ENCODE measurements at regions not wholly inside any gene's neighbourhood (a gene's known extent, or its start where the extent isn't known, plus 50 kb on each side); places are given as distances from the start of the nearest gene placed in this dataset.

DNA sequence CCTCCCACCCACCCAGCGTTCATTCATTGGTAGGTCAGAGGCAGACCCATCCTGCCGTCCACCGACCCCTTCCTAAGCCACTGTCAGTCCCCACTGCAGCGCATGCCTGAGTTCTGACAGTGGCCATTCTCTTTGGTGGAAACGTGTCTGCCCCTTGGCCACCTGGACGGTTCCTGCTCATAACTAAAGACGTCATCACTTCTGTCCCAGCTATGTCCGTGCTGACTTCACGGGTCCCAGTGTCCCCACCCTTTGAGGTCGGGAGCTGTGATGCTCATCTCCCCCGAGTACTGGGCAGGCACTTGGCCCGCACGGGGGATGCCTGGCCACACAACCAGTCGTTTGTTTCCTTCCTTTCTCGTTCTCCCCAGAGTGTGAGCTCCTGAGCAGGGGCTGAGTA lies 267.1 kb downstream of the C16orf95 start (continued):
- TF ChIP-seq, protein P1, sequence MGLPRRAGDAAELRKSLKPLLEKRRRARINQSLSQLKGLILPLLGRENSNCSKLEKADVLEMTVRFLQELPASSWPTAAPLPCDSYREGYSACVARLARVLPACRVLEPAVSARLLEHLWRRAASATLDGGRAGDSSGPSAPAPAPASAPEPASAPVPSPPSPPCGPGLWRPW (IDR thresholded peaks at IDR 0.05), result no peak
- TF ChIP-seq ZFP36 (IDR thresholded peaks at IDR 0.05; ENCODE audit: borderline replicate concordance, partially characterized antibody) (no peak), KDM5A (IDR thresholded peaks at IDR 0.05) (no peak), RNF2 (IDR thresholded peaks at IDR 0.05; ENCODE audit: borderline replicate concordance, low read depth) (no peak), RFX5 (IDR thresholded peaks at IDR 0.05) (no peak), POLR2A (IDR thresholded peaks at IDR 0.05; ENCODE audit: low read length) (no peak), HOXA7 (CRISPR knock-in tag; IDR thresholded peaks at IDR 0.05) (no peak)

DNA sequence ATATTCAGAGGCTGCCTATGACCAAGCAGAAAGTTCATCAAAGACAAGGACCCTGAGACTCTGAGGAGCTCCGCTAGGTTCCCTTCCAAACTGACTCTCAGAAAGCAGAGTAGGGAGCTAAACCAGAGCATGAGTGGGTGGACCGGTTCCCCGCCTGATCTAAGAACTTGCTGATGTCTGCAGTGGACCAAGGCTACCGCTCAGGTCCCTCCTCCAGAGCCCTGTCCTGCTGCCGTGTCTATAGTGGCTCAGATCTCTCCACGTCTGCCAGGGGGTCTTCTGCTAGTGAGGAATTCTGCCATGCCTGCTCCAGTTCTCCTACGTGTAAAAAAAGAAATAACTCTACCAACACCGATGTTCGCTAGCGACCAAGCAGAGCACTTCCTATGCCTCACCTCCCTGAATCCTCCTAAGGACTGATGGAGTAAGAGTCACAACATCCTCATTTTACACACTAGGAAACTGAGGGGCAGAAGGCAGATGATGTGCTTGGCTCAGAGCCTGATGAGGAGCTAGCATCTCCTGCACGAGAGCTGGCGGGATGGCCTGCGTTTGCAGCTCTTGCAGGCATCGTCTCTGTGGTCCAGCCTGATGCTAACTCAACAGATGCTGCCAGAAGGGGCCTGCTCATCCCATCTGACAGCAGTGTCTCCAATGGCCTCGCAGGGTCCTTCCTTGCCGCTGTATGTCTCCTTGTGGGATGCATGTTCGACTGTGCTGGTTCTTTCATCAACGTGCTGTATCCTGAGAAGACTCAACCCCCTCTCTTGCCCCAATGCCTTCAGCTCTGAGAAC lies 265.5 kb downstream of the C16orf95 start:
- WGBS (ENCODE audit: missing lambda C conversion rate), result 72% methylated on average over 17 of the region's 18 CpGs
- CTCF ChIA-PET, result interaction anchor here (1.0 to 10.3 kb wide), 6 partner anchors 8 to 488 kb away, joined by 3 to 82 read pairs (median 5); no protein-coding TSS in a partner anchor
- H3K4me3 ChIP-seq, result no peak overlapping the region
- no peak for DNase-seq (ENCODE audit: low read depth in 1 of 2, low spot score in 1 of 2)
- POLR2A ChIA-PET, result no interaction called here
- ATAC-seq, result no peak
- no peak for TF ChIP-seq HOXA7 (CRISPR knock-in tag; IDR thresholded peaks at IDR 0.05)
- TF ChIP-seq RARB (CRISPR knock-in tag; IDR thresholded peaks at IDR 0.05), result no peak
- TF ChIP-seq, protein P2, sequence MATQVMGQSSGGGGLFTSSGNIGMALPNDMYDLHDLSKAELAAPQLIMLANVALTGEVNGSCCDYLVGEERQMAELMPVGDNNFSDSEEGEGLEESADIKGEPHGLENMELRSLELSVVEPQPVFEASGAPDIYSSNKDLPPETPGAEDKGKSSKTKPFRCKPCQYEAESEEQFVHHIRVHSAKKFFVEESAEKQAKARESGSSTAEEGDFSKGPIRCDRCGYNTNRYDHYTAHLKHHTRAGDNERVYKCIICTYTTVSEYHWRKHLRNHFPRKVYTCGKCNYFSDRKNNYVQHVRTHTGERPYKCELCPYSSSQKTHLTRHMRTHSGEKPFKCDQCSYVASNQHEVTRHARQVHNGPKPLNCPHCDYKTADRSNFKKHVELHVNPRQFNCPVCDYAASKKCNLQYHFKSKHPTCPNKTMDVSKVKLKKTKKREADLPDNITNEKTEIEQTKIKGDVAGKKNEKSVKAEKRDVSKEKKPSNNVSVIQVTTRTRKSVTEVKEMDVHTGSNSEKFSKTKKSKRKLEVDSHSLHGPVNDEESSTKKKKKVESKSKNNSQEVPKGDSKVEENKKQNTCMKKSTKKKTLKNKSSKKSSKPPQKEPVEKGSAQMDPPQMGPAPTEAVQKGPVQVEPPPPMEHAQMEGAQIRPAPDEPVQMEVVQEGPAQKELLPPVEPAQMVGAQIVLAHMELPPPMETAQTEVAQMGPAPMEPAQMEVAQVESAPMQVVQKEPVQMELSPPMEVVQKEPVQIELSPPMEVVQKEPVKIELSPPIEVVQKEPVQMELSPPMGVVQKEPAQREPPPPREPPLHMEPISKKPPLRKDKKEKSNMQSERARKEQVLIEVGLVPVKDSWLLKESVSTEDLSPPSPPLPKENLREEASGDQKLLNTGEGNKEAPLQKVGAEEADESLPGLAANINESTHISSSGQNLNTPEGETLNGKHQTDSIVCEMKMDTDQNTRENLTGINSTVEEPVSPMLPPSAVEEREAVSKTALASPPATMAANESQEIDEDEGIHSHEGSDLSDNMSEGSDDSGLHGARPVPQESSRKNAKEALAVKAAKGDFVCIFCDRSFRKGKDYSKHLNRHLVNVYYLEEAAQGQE (IDR thresholded peaks at IDR 0.05), result no peak
- no peak for TF ChIP-seq MAZ (IDR thresholded peaks at IDR 0.05; ENCODE audit: borderline replicate concordance, low read depth, low read length)
- no peak for TF ChIP-seq FOSB (CRISPR knock-in tag; IDR thresholded peaks at IDR 0.05)
- no peak for TF ChIP-seq POLR2A (IDR thresholded peaks at IDR 0.05; ENCODE audit: low read length)
- TF ChIP-seq CHD2 (IDR thresholded peaks at IDR 0.05; ENCODE audit: low read length, partially characterized antibody), result no peak
- TF ChIP-seq, protein P1 (IDR thresholded peaks at IDR 0.05), result no peak
- TF ChIP-seq, protein P3, sequence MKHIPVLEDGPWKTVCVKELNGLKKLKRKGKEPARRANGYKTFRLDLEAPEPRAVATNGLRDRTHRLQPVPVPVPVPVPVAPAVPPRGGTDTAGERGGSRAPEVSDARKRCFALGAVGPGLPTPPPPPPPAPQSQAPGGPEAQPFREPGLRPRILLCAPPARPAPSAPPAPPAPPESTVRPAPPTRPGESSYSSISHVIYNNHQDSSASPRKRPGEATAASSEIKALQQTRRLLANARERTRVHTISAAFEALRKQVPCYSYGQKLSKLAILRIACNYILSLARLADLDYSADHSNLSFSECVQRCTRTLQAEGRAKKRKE (CRISPR knock-in tag; IDR thresholded peaks at IDR 0.05; ENCODE audit: low read depth), result no peak
- no peak for TF ChIP-seq MYC (IDR thresholded peaks at IDR 0.05; ENCODE audit: borderline replicate concordance, low read length)
- TF ChIP-seq, protein P4, sequence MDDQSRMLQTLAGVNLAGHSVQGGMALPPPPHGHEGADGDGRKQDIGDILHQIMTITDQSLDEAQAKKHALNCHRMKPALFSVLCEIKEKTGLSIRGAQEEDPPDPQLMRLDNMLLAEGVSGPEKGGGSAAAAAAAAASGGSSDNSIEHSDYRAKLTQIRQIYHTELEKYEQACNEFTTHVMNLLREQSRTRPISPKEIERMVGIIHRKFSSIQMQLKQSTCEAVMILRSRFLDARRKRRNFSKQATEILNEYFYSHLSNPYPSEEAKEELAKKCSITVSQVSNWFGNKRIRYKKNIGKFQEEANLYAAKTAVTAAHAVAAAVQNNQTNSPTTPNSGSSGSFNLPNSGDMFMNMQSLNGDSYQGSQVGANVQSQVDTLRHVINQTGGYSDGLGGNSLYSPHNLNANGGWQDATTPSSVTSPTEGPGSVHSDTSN (IDR thresholded peaks at IDR 0.05), result no peak
- peaks cover 6% of the 10 kb centered on the region; the same call in 1 of the 3 replicates for H3K9me3 ChIP-seq
- no peak for FAIRE-seq
- H3K27ac ChIP-seq, result no peak overlapping the region
- no peak overlapping the region for H3K4me2 ChIP-seq
- H3K4me1 ChIP-seq, result no peaks in the 10 kb centered on the region

DNA sequence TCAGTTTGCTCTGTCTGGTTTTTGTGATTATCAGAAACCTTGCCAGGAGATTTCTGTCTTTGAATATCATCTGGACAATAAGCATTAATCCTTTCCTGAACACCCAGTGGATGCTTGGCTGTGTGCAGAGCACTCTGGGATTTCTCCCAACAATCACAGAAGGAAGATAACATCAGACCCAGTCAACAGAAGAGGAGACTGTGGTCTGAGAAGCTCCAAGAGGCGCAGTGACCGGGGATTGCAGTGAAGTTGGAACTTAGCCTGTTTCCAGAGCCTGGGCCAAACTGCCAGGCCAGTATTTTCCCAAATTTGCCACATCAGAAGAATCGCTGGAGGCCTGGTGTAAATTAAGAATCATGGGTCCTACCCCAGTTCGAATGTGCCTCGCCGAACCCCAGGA lies 264.7 kb downstream of the C16orf95 start:
- peaks cover 6% of the 10 kb centered on the region; the same call in 1 of the 3 replicates for H3K9me3 ChIP-seq
- 75% methylated on average over 6 of the region's 6 CpGs for WGBS (ENCODE audit: missing lambda C conversion rate)
- DNase-seq (ENCODE audit: low read depth in 1 of 2, low spot score in 1 of 2) (no peak), FAIRE-seq (no peak), ATAC-seq (no peak)
- H3K27ac ChIP-seq, result no peak overlapping the region
- ChIA-PET POLR2A (no interaction called here), CTCF (interaction anchor here (1.0 to 10.3 kb wide), 7 partner anchors 9 to 488 kb away, joined by 3 to 82 read pairs (median 4); no protein-coding TSS in a partner anchor)
- H3K4me3 ChIP-seq, result no peak overlapping the region
- H3K4me2 ChIP-seq, result no peak overlapping the region
- no peaks in the 10 kb centered on the region for H3K4me1 ChIP-seq
- TF ChIP-seq MAZ (IDR thresholded peaks at IDR 0.05; ENCODE audit: borderline replicate concordance, low read depth, low read length) (no peak), GATA3 (IDR thresholded peaks at IDR 0.05; ENCODE audit: borderline replicate concordance) (no peak), POLR2AphosphoS2 (conservative IDR thresholded peaks at IDR 0.05; ENCODE audit: low read length) (no peak), MYC (IDR thresholded peaks at IDR 0.05; ENCODE audit: borderline replicate concordance, low read length) (no peak), EHMT2 (IDR thresholded peaks at IDR 0.05; ENCODE audit: low read depth) (no peak), CHD4 (IDR thresholded peaks at IDR 0.05; ENCODE audit: borderline replicate concordance) (no peak), FOXS1 (CRISPR knock-in tag; IDR thresholded peaks at IDR 0.05) (no peak), FOSB (CRISPR knock-in tag; IDR thresholded peaks at IDR 0.05) (no peak), SMC3 (IDR thresholded peaks at IDR 0.05) (no peak)
- TF ChIP-seq, protein P4 (IDR thresholded peaks at IDR 0.05), result no peak
- TF ChIP-seq, protein P2 (IDR thresholded peaks at IDR 0.05), result no peak

Data from A549 (cell line).